ENCODE measurements at regions not wholly inside any gene's neighbourhood (a gene's known extent, or its start where the extent isn't known, plus 50 kb on each side); places are given as distances from the start of the nearest gene placed in this dataset.

DNA sequence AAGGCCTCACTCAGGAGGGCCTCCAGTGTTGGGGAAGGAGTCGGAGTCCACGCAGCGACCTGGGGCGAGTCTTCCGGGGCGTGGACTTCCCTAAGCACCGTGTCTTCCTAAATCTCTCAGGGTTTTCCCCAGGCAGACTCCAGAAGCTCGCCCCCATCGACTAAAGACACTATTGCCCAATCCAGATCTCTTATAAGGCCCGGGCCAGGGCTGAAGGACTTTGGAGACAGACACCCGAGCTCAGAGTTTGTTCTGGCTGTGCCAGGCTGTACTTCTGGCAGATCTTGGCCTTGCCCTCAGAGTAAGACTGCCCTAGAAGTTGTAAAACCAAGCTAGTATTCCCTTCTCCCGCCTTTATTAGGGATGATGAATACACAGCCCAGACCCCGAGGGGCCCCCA lies 191.4 kb downstream of the BUD13 start:
- POLR2A ChIA-PET = no interaction called here
- ATAC-seq = no peak
- CTCF ChIA-PET (ENCODE audit: low intra/inter-chr PET ratio, low total read pairs) = no interaction called here
- intact Hi-C loops (cut with micrococcal nuclease; ENCODE audit: unreplicated experiment) (no loop called here), in situ Hi-C loops (cut with HindIII; ENCODE audit: extremely low pct_ligation_motif_present, low pct_unique_long_range_greater_than_20kb) (no loop called here)
- H3K27ac ChIP-seq (ENCODE audit: extremely low read length, insufficient read depth, low read length) = no peak overlapping the region
- H3K9ac ChIP-seq (ENCODE audit: insufficient read depth, low read depth, low read length) = no peak overlapping the region
- 68% methylated on average over 6 of the region's 13 CpGs for WGBS (ENCODE audit: low lambda C conversion rate)
- no peaks in the 10 kb centered on the region for H3K9me3 ChIP-seq (ENCODE audit: low read length)
- no peaks in the 10 kb centered on the region for H4K20me1 ChIP-seq (ENCODE audit: insufficient read depth, low read length)
- peaks cover 0 to 11% of the 10 kb centered on the region in 2 experiments; a peak in 1 of 5 replicates for H3K27me3 ChIP-seq (ENCODE audit: control insufficient read depth in 1 of 2, insufficient read depth in 2 of 2, low read length in 2 of 2)
- no TSS peak for BruUV-seq (replicated peaks)
- no peak overlapping the region for H3K4me2 ChIP-seq (ENCODE audit: low read depth, low read length)
- H3K4me1 ChIP-seq (ENCODE audit: insufficient read depth, low read length) = peaks cover 7% of the 10 kb centered on the region; the same call in 1 of the 2 replicates
- no peak for FAIRE-seq
- no peak for TF ChIP-seq SNAPC5 (CRISPR knock-in tag; IDR thresholded peaks at IDR 0.05; ENCODE audit: borderline replicate concordance)
- no peak for TF ChIP-seq ZSCAN22 (CRISPR knock-in tag; IDR thresholded peaks at IDR 0.05)
- TF ChIP-seq SMAD9 (CRISPR knock-in tag; IDR thresholded peaks at IDR 0.05) = no peak
- no peak for TF ChIP-seq ZNF225 (CRISPR knock-in tag; IDR thresholded peaks at IDR 0.05)
- TF ChIP-seq GMEB1 (CRISPR knock-in tag; IDR thresholded peaks at IDR 0.05; ENCODE audit: borderline replicate concordance) = no peak
- no peak for TF ChIP-seq ZSCAN20 (CRISPR knock-in tag; IDR thresholded peaks at IDR 0.05; ENCODE audit: borderline replicate concordance)
- no peak for TF ChIP-seq TFE3 (CRISPR knock-in tag; IDR thresholded peaks at IDR 0.05)
- no peak for TF ChIP-seq ZNF883 (CRISPR knock-in tag; IDR thresholded peaks at IDR 0.05; ENCODE audit: not compliant biosample characterization)
- no peak for TF ChIP-seq ZZZ3 (CRISPR knock-in tag; IDR thresholded peaks at IDR 0.05; ENCODE audit: borderline replicate concordance)
- TF ChIP-seq NFIC (IDR thresholded peaks at IDR 0.05; ENCODE audit: low read length) = no peak
- no peak for TF ChIP-seq ZNF121 (CRISPR knock-in tag; IDR thresholded peaks at IDR 0.05)
- TF ChIP-seq DR1 (CRISPR knock-in tag; IDR thresholded peaks at IDR 0.05) = no peak
- no peak for TF ChIP-seq ARNT (IDR thresholded peaks at IDR 0.05)
- TF ChIP-seq RFX1 (IDR thresholded peaks at IDR 0.05) = no peak
- no peaks in the 10 kb centered on the region for H3K79me2 ChIP-seq (ENCODE audit: insufficient read depth, low read length)
- no peak overlapping the region for H2AFZ ChIP-seq (ENCODE audit: low read length)
- H3K4me3 ChIP-seq (replicated peaks in 1 of 3; ENCODE audit: insufficient read depth in 1 of 3, low read depth in 2 of 3, low read length in 3 of 3) = no peak overlapping the region
- no peak for DNase-seq (ENCODE audit: low spot score)
- H3K36me3 ChIP-seq (replicated peaks in 1 of 2; ENCODE audit: control insufficient read depth in 1 of 2, insufficient read depth in 2 of 2, low read length in 2 of 2) = no peaks in the 10 kb centered on the region

Data from HepG2 (cell line).